Endothelial cell of umbilical vein (primary cell): ENCODE measurements at regions not wholly inside any gene's neighbourhood (a gene's known extent, or its start where the extent isn't known, plus 50 kb on each side); places are given as distances from the start of the nearest gene placed in this dataset.

Experiments used
- BruUV-seq: library from RNA; stranded (reverse); fragments of 400-500 nt; replicated peaks from 2 replicates; lab custom pipeline; 2021; lab: Mats Ljungman, UMichigan
- CTCF ChIA-PET: fragments of 300-600, 350-600 bp; sonication (Branson Sonifier 250); formaldehyde crosslinking; loops from one replicate; lab custom pipeline; 2021; ENCODE audit warnings: antibody characterized with exemption, inconsistent platforms; lab: Charles Lee
- POLR2A ChIA-PET: fragments of 300-600, 350-600 bp; sonication (Branson Sonifier 250); formaldehyde crosslinking; loops from one replicate; lab custom pipeline; 2021; ENCODE audit warnings: antibody characterized with exemption, inconsistent platforms; lab: Charles Lee
- DNase-seq: peaks from one replicate; pipeline ENCODE4 v3.0.0-alpha.2; 2011; ENCODE audit warnings: low read depth, low spot score
- FAIRE-seq: peaks from 2 replicates; lab custom pipeline; 2011; peaks lifted over from hg19 to GRCh38; lab: Jason Lieb, UNC
- H2AFZ ChIP-seq: 2 replicates; pipeline ENCODE4 v1.6.0; 2012; ENCODE audit warnings: low read depth, low read length, control low read depth, inconsistent platforms
- H3K27ac ChIP-seq: 2 replicates; pipeline ENCODE4 v1.5.1; 2011; ENCODE audit warnings: low read depth, mild to moderate bottlenecking, control low read depth, low read length, moderate library complexity; ENCODE audit not compliant: insufficient read depth
- H3K27me3 ChIP-seq, 2 experiments: 2 replicates each; pipeline versions ENCODE4 v1.6.0 to v1.6.1; 2011; ENCODE audit warnings: low read length in 2 of 2, mixed read lengths in 1 of 2; ENCODE audit not compliant: control insufficient read depth in 2 of 2, insufficient read depth in 2 of 2
- H3K36me3 ChIP-seq, 2 experiments: 2 replicates in 1 of 2; 3 replicates in 1 of 2; pipeline ENCODE4 v1.5.1; 2011; ENCODE audit warnings: low read length in 2 of 2, mild to moderate bottlenecking in 1 of 2, moderate library complexity in 1 of 2; ENCODE audit not compliant: control insufficient read depth in 2 of 2, insufficient read depth in 2 of 2; ENCODE audit errors: extremely low read depth in 1 of 2
- H3K4me1 ChIP-seq: 3 replicates; pipeline ENCODE4 v1.5.1; 2011; ENCODE audit warnings: mild to moderate bottlenecking, low read length; ENCODE audit not compliant: control insufficient read depth, insufficient read depth; ENCODE audit errors: extremely low read depth
- H3K4me2 ChIP-seq: 2 replicates; pipeline ENCODE4 v1.6.1; 2011; ENCODE audit warnings: low read length, control low read depth, mixed read lengths; ENCODE audit not compliant: insufficient read depth
- H3K4me3 ChIP-seq, 3 experiments: fragments of 200-600 bp in 1 of 3; sonication (generic), shearing (Covaris generic) in 1 of 3; replicated peaks in 1 of 3; 2 replicates each; pipeline ENCODE4 v1.5.1; 2011 to 2016; ENCODE audit warnings: control low read depth in 3 of 3, low read length in 3 of 3, mild to moderate bottlenecking in 2 of 3, inconsistent platforms in 1 of 3, low read depth in 1 of 3, moderate library complexity in 1 of 3; ENCODE audit not compliant: insufficient read depth in 1 of 3
- H3K79me2 ChIP-seq: 2 replicates; pipeline ENCODE4 v1.6.0; 2012; ENCODE audit warnings: low read length, inconsistent platforms; ENCODE audit not compliant: control insufficient read depth, insufficient read depth
- H3K9ac ChIP-seq: replicated peaks from 2 replicates; pipeline ENCODE3; 2011; ENCODE audit warnings: low read length, control low read depth; ENCODE audit not compliant: insufficient read depth; ENCODE audit errors: extremely low read depth
- H3K9me1 ChIP-seq: replicated peaks from 3 replicates; pipeline ENCODE4 v1.6.0; 2011; ENCODE audit warnings: mild to moderate bottlenecking, low read length; ENCODE audit not compliant: control insufficient read depth, insufficient read depth; ENCODE audit errors: extremely low read depth
- H3K9me3 ChIP-seq: replicated peaks from 2 replicates; pipeline ENCODE4 v1.5.1; 2012; ENCODE audit warnings: low read length, inconsistent platforms; ENCODE audit not compliant: control insufficient read depth, insufficient read depth
- H4K20me1 ChIP-seq: replicated peaks from 2 replicates; pipeline ENCODE3; 2011; ENCODE audit warnings: mild to moderate bottlenecking, low read length; ENCODE audit not compliant: control insufficient read depth, insufficient read depth; ENCODE audit errors: extremely low read depth
- EZH2 ChIP-seq: IDR thresholded peaks from 2 replicates; pipeline ENCODE4 v1.6.1; 2012; ENCODE audit warnings: borderline replicate concordance, low read depth, mild to moderate bottlenecking, moderate library complexity, low read length, inconsistent platforms; ENCODE audit not compliant: severe bottlenecking
- FOS ChIP-seq: IDR thresholded peaks from 2 replicates; pipeline ENCODE4 v1.6.1; 2011; ENCODE audit warnings: mild to moderate bottlenecking, low read length, moderate library complexity, borderline replicate concordance; ENCODE audit not compliant: insufficient read depth
- GATA2 ChIP-seq: IDR thresholded peaks from 2 replicates; pipeline ENCODE4 v1.7.0; 2011; ENCODE audit warnings: low read depth, mild to moderate bottlenecking, moderate library complexity, mixed read lengths, low read length; ENCODE audit not compliant: insufficient read length, insufficient read depth
- JUN ChIP-seq: IDR thresholded peaks from 2 replicates; pipeline ENCODE4 v1.6.1; 2011; ENCODE audit warnings: borderline replicate concordance, low read depth; ENCODE audit not compliant: insufficient read length, insufficient read depth
- MAX ChIP-seq: IDR thresholded peaks from 2 replicates; pipeline ENCODE4 v1.6.1; 2011; ENCODE audit not compliant: insufficient read depth, insufficient read length
- MYC ChIP-seq: IDR thresholded peaks from one replicate; pipeline ENCODE4 v1.6.1; 2011; ENCODE audit warnings: mild to moderate bottlenecking, low read depth, low read length
- POLR2A ChIP-seq: IDR thresholded peaks from 2 replicates; pipeline ENCODE4 v1.6.1; 2012; ENCODE audit warnings: low read depth, mild to moderate bottlenecking, control low read depth, low read length
- POLR2AphosphoS5 ChIP-seq: IDR thresholded peaks from 2 replicates; pipeline ENCODE4 v1.6.1; 2012; ENCODE audit warnings: low read depth, mild to moderate bottlenecking, control low read depth, low read length, moderate library complexity; ENCODE audit not compliant: insufficient read depth
- dilution Hi-C: fragments of 300-500 bp; cut with MboI; formaldehyde crosslinking; loops from one replicate; pipeline ENCODE4 v1.15.0; 2019; ENCODE audit warnings: low sequenced_read_pairs; ENCODE audit not compliant: extremely low pct_ligation_motif_present
- intact Hi-C: fragments of 100-400 bp; cut with micrococcal nuclease; formaldehyde crosslinking; loops from one replicate; pipeline ENCODE4 v1.10.0; 2022
- TF ChIP-seq, protein P1 (sequence below), 2 donors: IDR thresholded peaks; 1 replicate in 1 of 2; 2 replicates in 1 of 2; pipeline ENCODE4 v1.5.1; 2011; ENCODE audit warnings: low read length in 2 of 2, mild to moderate bottlenecking in 2 of 2, moderate library complexity in 2 of 2, control low read depth in 1 of 2, inconsistent platforms in 1 of 2, low read depth in 1 of 2; ENCODE audit not compliant: insufficient read depth in 1 of 2; ENCODE audit errors: extremely low read depth in 1 of 2

- CTCF ChIA-PET: no interaction called here
- Histone ChIP-seq H3K4me1 (no peaks in the 10 kb centered on the region), H3K27ac (no peak overlapping the region), H4K20me1 (no peaks in the 10 kb centered on the region), H3K9me3 (peaks cover 2% of the 10 kb centered on the region), H3K9me1 (no peaks in the 10 kb centered on the region), H3K79me2 (no peaks in the 10 kb centered on the region), H3K4me3 (no peak overlapping the region), H3K4me2 (no peak overlapping the region), H2AFZ (no peak overlapping the region), H3K36me3 (no peaks in the 10 kb centered on the region), H3K9ac (no peak overlapping the region), H3K27me3 (no peaks in the 10 kb centered on the region)
- POLR2A ChIA-PET: no interaction called here
- DNase-seq: no peak
- BruUV-seq: no TSS peak
- no peak for FAIRE-seq
- dilution Hi-C loops: no loop called here
- intact Hi-C loops: no loop called here
- no peak for TF ChIP-seq MAX
- no peak for TF ChIP-seq JUN
- TF ChIP-seq, protein P1, sequence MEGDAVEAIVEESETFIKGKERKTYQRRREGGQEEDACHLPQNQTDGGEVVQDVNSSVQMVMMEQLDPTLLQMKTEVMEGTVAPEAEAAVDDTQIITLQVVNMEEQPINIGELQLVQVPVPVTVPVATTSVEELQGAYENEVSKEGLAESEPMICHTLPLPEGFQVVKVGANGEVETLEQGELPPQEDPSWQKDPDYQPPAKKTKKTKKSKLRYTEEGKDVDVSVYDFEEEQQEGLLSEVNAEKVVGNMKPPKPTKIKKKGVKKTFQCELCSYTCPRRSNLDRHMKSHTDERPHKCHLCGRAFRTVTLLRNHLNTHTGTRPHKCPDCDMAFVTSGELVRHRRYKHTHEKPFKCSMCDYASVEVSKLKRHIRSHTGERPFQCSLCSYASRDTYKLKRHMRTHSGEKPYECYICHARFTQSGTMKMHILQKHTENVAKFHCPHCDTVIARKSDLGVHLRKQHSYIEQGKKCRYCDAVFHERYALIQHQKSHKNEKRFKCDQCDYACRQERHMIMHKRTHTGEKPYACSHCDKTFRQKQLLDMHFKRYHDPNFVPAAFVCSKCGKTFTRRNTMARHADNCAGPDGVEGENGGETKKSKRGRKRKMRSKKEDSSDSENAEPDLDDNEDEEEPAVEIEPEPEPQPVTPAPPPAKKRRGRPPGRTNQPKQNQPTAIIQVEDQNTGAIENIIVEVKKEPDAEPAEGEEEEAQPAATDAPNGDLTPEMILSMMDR (IDR thresholded peaks at IDR 0.05; ENCODE audit: extremely low read depth in 1 of 2, insufficient read depth in 1 of 2, low read depth in 1 of 2, low read length in 2 of 2): no peak
- TF ChIP-seq MYC: no peak
- TF ChIP-seq EZH2: no peak
- TF ChIP-seq GATA2: no peak
- no peak for TF ChIP-seq POLR2AphosphoS5
- no peak for TF ChIP-seq POLR2A
- no peak for TF ChIP-seq FOS
These were observed 126.0 kb downstream of the CD83 start for GRCh38 chr6:14243597-14243996.
